ENCODE measurements at regions not wholly inside any gene's neighbourhood (a gene's known extent, or its start where the extent isn't known, plus 50 kb on each side); places are given as distances from the start of the nearest gene placed in this dataset.
"Not testable (repeated sequence)": the region's sequence is repeated elsewhere in the genome, so short reads cannot be mapped to it uniquely, and the experiment has no call there.

GRCh38 chrX:80508083-80508482 is 87.8 kb downstream of the TENT5D start:
- not testable (repeated sequence) for H3K4me2 ChIP-seq, H3K9ac ChIP-seq, H3K9me3 ChIP-seq, H3K36me3 ChIP-seq, H3K4me1 ChIP-seq, H3K4me3 ChIP-seq, H4K20me1 ChIP-seq, H3K27ac ChIP-seq
- peaks cover 25% of the 10 kb centered on the region for H3K27me3 ChIP-seq

- Histone ChIP-seq H3K4me3 (no peak overlapping the region), H3K27me3 (peaks cover 52% of the 10 kb centered on the region), H3K36me3 (no peaks in the 10 kb centered on the region), H3K9ac (no peak overlapping the region), H3K4me1 (no peaks in the 10 kb centered on the region), H4K20me1 (no peaks in the 10 kb centered on the region), H3K9me3 (no peaks in the 10 kb centered on the region), H3K4me2 (no peak overlapping the region), H3K27ac (no peak overlapping the region)
- no peak for TF ChIP-seq Cebpa-rat (IDR thresholded peaks at IDR 0.05)
Measured at GRCh38 chrX:80511969-80512760, 91.9 kb downstream of the TENT5D start.

- H3K4me2 ChIP-seq: no peak overlapping the region
- H4K20me1 ChIP-seq: no peaks in the 10 kb centered on the region
- H3K27me3 ChIP-seq: peaks cover 59% of the 10 kb centered on the region
- H3K9ac ChIP-seq: no peak overlapping the region
- H3K36me3 ChIP-seq: no peaks in the 10 kb centered on the region
- H3K4me1 ChIP-seq: no peaks in the 10 kb centered on the region
- TF ChIP-seq Cebpa-rat (IDR thresholded peaks at IDR 0.05): no peak
- no peak overlapping the region for H3K27ac ChIP-seq
- no peaks in the 10 kb centered on the region for H3K9me3 ChIP-seq
- no peak overlapping the region for H3K4me3 ChIP-seq
Measured at GRCh38 chrX:80512924-80513323, 92.7 kb downstream of the TENT5D start.

GRCh38 chrX:80513625-80514024 is 93.4 kb downstream of the TENT5D start:
- no peaks in the 10 kb centered on the region for H4K20me1 ChIP-seq
- H3K9me3 ChIP-seq: no peaks in the 10 kb centered on the region
- no peak overlapping the region for H3K9ac ChIP-seq
- H3K36me3 ChIP-seq: no peaks in the 10 kb centered on the region
- H3K4me1 ChIP-seq: no peaks in the 10 kb centered on the region
- H3K4me3 ChIP-seq: no peak overlapping the region
- no peak overlapping the region for H3K27ac ChIP-seq
- H3K27me3 ChIP-seq: peaks cover 66% of the 10 kb centered on the region
- TF ChIP-seq Cebpa-rat (IDR thresholded peaks at IDR 0.05): no peak
- H3K4me2 ChIP-seq: no peak overlapping the region

GRCh38 chrX:80537096-80537495 is 116.8 kb downstream of the TENT5D start:
- Histone ChIP-seq H3K9ac (no peak overlapping the region), H3K4me3 (no peak overlapping the region), H3K4me2 (no peak overlapping the region), H3K27ac (no peak overlapping the region), H3K4me1 (no peaks in the 10 kb centered on the region), H3K27me3 (peaks cover 18% of the 10 kb centered on the region; the same call in 1 of the 2 replicates), H4K20me1 (no peaks in the 10 kb centered on the region), H3K9me3 (no peaks in the 10 kb centered on the region), H3K36me3 (no peaks in the 10 kb centered on the region)
- TF ChIP-seq Cebpa-rat (IDR thresholded peaks at IDR 0.05): no peak

- no peaks in the 10 kb centered on the region for H3K36me3 ChIP-seq
- H3K9me3 ChIP-seq: no peaks in the 10 kb centered on the region
- no peaks in the 10 kb centered on the region for H4K20me1 ChIP-seq
- H3K27ac ChIP-seq: no peak overlapping the region
- no peak overlapping the region for H3K4me3 ChIP-seq
- no peaks in the 10 kb centered on the region for H3K4me1 ChIP-seq
- no peak overlapping the region for H3K4me2 ChIP-seq
- TF ChIP-seq Cebpa-rat (IDR thresholded peaks at IDR 0.05): no peak
- H3K27me3 ChIP-seq: peaks cover 55% of the 10 kb centered on the region
- no peak overlapping the region for H3K9ac ChIP-seq
Measured at GRCh38 chrX:80550722-80551121, 130.5 kb downstream of the TENT5D start.

- no peaks in the 10 kb centered on the region for H3K4me1 ChIP-seq
- no peak overlapping the region for H3K4me2 ChIP-seq
- H3K9me3 ChIP-seq: no peaks in the 10 kb centered on the region
- H3K27ac ChIP-seq: no peak overlapping the region
- H3K27me3 ChIP-seq: peaks cover 53% of the 10 kb centered on the region
- TF ChIP-seq Cebpa-rat (IDR thresholded peaks at IDR 0.05): no peak
- no peak overlapping the region for H3K4me3 ChIP-seq
- H3K9ac ChIP-seq: no peak overlapping the region
- H4K20me1 ChIP-seq: no peaks in the 10 kb centered on the region
- no peaks in the 10 kb centered on the region for H3K36me3 ChIP-seq
Measured at GRCh38 chrX:80556148-80556547, 135.9 kb downstream of the TENT5D start.

GRCh38 chrX:80572636-80573035 is 152.4 kb downstream of the TENT5D start:
- Histone ChIP-seq H3K9me3 (peaks cover 14% of the 10 kb centered on the region; the same call in 1 of the 2 replicates), H3K4me3 (no peak overlapping the region), H3K36me3 (no peaks in the 10 kb centered on the region), H3K9ac (no peak overlapping the region), H3K4me1 (no peaks in the 10 kb centered on the region), H3K4me2 (no peak overlapping the region), H3K27me3 (peaks cover 51% of the 10 kb centered on the region), H4K20me1 (no peaks in the 10 kb centered on the region), H3K27ac (no peak overlapping the region)
- no peak for TF ChIP-seq Cebpa-rat (IDR thresholded peaks at IDR 0.05)

GRCh38 chrX:80573275-80573674 is 153.0 kb downstream of the TENT5D start:
- Histone ChIP-seq H3K9ac (no peak overlapping the region), H3K4me2 (no peak overlapping the region), H3K9me3 (peaks cover 14% of the 10 kb centered on the region; the same call in 1 of the 2 replicates), H3K4me1 (no peaks in the 10 kb centered on the region), H3K27ac (no peak overlapping the region), H3K36me3 (no peaks in the 10 kb centered on the region), H3K4me3 (no peak overlapping the region), H3K27me3 (peaks cover 47% of the 10 kb centered on the region), H4K20me1 (no peaks in the 10 kb centered on the region)
- TF ChIP-seq Cebpa-rat (IDR thresholded peaks at IDR 0.05): no peak

GRCh38 chrX:80574486-80575086 is 154.3 kb downstream of the TENT5D start:
- not testable (repeated sequence) for H4K20me1 ChIP-seq, H3K36me3 ChIP-seq, H3K9ac ChIP-seq, H3K27ac ChIP-seq, H3K4me2 ChIP-seq, H3K4me3 ChIP-seq, H3K4me1 ChIP-seq
- H3K9me3 ChIP-seq: peaks cover 14% of the 10 kb centered on the region; the same call in 1 of the 2 replicates
- peaks cover 37% of the 10 kb centered on the region for H3K27me3 ChIP-seq
